Nephron progenitor cell (in vitro differentiated cells): ENCODE measurements at regions not wholly inside any gene's neighbourhood (a gene's known extent, or its start where the extent isn't known, plus 50 kb on each side); places are given as distances from the start of the nearest gene placed in this dataset.

ENCODE experiments used
- DNase-seq: peaks from one replicate; pipeline ENCODE4 v3.0.0; 2021
- H3K27ac Mint-ChIP-seq: 2 replicates; pipeline ENCODE4 v1.8.0; 2021; ENCODE audit warnings: mild to moderate bottlenecking, moderate library complexity, mixed read lengths
- H3K27me3 Mint-ChIP-seq: 2 replicates; pipeline ENCODE4 v1.8.0; 2021; ENCODE audit warnings: mild to moderate bottlenecking, low read depth, mixed read lengths; ENCODE audit not compliant: poor library complexity
- H3K36me3 Mint-ChIP-seq: 2 replicates; pipeline ENCODE4 v1.8.0; 2021; ENCODE audit warnings: low read depth, mixed read lengths
- H3K4me1 Mint-ChIP-seq: 2 replicates; pipeline ENCODE4 v1.8.0; 2021; ENCODE audit warnings: mixed read lengths
- H3K4me3 Mint-ChIP-seq: 2 replicates; pipeline ENCODE4 v1.8.0; 2021; ENCODE audit warnings: mild to moderate bottlenecking, moderate library complexity, mixed read lengths
- H3K9me3 Mint-ChIP-seq: 2 replicates; pipeline ENCODE4 v1.8.0; 2021; ENCODE audit warnings: mild to moderate bottlenecking, moderate library complexity, mixed read lengths
- CTCF ChIP-seq: fragments of 200-600 bp; sonication (generic); IDR thresholded peaks from 2 replicates; pipeline ENCODE4 v1.5.0; 2021; ENCODE audit warnings: antibody characterized with exemption

GRCh38 chr1:228933753-228934152, 198.5 kb downstream of the RHOU start:
- Mint-ChIP-seq H3K27me3 (peaks cover 7% of the 10 kb centered on the region), H3K36me3 (peaks cover 13% of the 10 kb centered on the region), H3K4me3 (no peak overlapping the region), H3K4me1 (peaks cover 55% of the 10 kb centered on the region), H3K27ac (no peak overlapping the region), H3K9me3 (peaks cover 18% of the 10 kb centered on the region)
- DNase-seq: no peak
- no peak for TF ChIP-seq CTCF

- H3K4me1 Mint-ChIP-seq: peaks cover 70% of the 10 kb centered on the region
- H3K4me3 Mint-ChIP-seq: no peak overlapping the region
Observed at GRCh38 chr1:228935198-228935663, 200.0 kb downstream of the RHOU start.

GRCh38 chr1:228935855-228936727, 200.8 kb downstream of the RHOU start:
- no peaks in the 10 kb centered on the region for H3K36me3 Mint-ChIP-seq
- no peaks in the 10 kb centered on the region for H3K9me3 Mint-ChIP-seq
- DNase-seq: no peak
- H3K27me3 Mint-ChIP-seq: peaks cover 7% of the 10 kb centered on the region
- H3K4me3 Mint-ChIP-seq: no peak overlapping the region
- no peak for TF ChIP-seq CTCF
- H3K27ac Mint-ChIP-seq: peak overlapping the region; percentile 48
- peaks cover 64% of the 10 kb centered on the region for H3K4me1 Mint-ChIP-seq

More at GRCh38 chr1:228935198-228935663, 200.0 kb downstream of the RHOU start:
- TF ChIP-seq CTCF: no peak
- Mint-ChIP-seq H3K9me3 (peaks cover 4% of the 10 kb centered on the region), H3K36me3 (peaks cover 3% of the 10 kb centered on the region), H3K27ac (no peak overlapping the region), H3K27me3 (peaks cover 7% of the 10 kb centered on the region)
- DNase-seq: no peak

- DNase-seq: no peak
- no peak overlapping the region for H3K27ac Mint-ChIP-seq
- H3K36me3 Mint-ChIP-seq: no peaks in the 10 kb centered on the region
- H3K9me3 Mint-ChIP-seq: no peaks in the 10 kb centered on the region
- H3K4me1 Mint-ChIP-seq: peaks cover 61% of the 10 kb centered on the region
- no peak overlapping the region for H3K4me3 Mint-ChIP-seq
- no peak for TF ChIP-seq CTCF
- peaks cover 7% of the 10 kb centered on the region for H3K27me3 Mint-ChIP-seq
Observed at GRCh38 chr1:228936881-228937280, 201.6 kb downstream of the RHOU start.

- peak overlapping the region; percentile 95 for H3K27ac Mint-ChIP-seq
Observed at GRCh38 chr1:228937351-228937750, 202.1 kb downstream of the RHOU start.

More at GRCh38 chr1:228937351-228937750, 202.1 kb downstream of the RHOU start:
- no peak for TF ChIP-seq CTCF
- DNase-seq: no peak
- Mint-ChIP-seq H3K4me1 (peaks cover 61% of the 10 kb centered on the region), H3K36me3 (no peaks in the 10 kb centered on the region), H3K9me3 (no peaks in the 10 kb centered on the region), H3K4me3 (no peak overlapping the region), H3K27me3 (peaks cover 7% of the 10 kb centered on the region)
